GM19025 (cell line): ENCODE measurements at regions not wholly inside any gene's neighbourhood (a gene's known extent, or its start where the extent isn't known, plus 50 kb on each side); places are given as distances from the start of the nearest gene placed in this dataset.

Experiments
- ATAC-seq: cut with Tn5 transposase; IDR thresholded peaks from one replicate; pipeline ENCODE4 v1.9.1; 2021; ENCODE audit warnings: mild to moderate bottlenecking, low read depth, moderate library complexity; ENCODE audit not compliant: unreplicated experiment

DNA sequence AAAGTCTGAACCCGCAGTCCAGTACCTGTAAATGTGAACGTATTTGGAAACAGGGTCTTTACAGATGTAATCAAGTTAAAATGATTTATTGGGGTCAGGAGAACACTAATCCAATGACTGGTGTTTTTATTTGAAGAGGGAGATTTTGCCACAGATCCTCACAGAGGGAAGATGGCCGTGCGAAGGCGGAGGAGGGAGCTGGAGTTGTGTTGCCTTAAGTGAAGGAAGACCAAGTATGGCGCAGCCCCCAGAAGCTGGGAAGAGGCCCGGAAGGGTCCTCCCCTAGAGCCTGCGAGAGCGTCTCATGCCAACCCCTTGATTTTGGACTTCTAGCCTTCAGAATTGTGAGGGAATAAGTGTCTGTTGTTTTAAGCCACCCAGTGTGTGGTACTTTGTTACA, 102.8 kb upstream of the NUDT4 start:
- ATAC-seq, result no peak

DNA sequence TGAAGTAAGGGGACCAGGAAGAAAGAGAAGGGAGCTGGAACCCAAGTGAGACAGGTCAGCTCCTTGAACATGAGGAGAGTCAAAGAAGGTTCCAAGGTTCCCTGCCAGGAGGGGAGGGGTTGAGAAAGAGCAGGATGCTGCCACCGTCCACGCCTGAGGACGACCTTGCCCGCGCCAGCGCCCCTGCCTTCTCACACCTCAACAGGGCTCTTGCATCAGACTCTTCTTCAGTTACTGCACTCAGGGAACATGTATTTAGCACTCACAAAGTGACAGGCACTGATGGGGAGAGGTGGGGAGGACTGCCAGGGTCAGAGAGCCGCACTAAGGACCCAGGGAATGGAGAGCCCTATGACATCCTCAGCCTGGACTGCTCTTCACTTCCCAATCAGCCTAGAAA, 102.1 kb upstream of the NUDT4 start:
- ATAC-seq, result no peak

DNA sequence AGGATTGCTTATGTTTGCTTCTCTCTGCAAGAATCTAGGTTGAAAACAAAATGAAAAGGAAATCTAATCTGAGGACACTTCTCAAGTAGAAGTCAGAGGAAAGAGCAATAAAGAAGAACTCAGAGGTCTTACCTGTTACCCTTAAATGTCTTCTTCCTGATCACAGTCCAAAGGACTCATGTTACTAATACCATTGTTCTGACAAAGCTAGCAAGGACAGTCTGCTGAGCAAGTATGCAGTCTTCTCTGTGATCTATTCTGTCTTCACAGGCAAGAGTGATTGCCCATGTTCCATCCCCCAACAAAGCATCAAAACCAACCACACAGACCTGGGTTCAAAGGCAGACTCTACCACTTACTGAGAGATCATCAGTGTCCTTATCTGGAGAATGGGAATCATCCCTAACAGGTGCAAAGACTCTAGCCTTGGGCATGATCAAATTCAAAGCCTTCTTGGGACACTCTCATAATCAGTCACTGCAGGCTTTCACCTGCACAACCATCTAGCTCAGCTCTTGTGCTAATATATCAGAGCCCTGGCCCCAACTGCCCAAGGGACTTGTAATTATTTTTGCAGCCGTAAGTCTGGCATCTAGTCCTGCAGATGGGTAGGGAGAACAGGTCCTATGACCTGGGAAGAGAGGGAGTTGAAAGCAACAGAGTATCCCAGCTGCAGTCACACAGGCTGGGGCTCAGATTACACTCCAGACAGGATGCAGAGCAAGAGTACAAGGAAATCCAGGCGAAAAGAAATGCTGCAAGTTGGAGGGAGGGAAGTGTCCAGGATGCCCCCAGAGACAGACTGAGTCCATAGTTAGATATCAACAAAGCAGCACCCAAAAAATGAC, 97.9 kb upstream of the NUDT4 start:
- ATAC-seq, result no peak

DNA sequence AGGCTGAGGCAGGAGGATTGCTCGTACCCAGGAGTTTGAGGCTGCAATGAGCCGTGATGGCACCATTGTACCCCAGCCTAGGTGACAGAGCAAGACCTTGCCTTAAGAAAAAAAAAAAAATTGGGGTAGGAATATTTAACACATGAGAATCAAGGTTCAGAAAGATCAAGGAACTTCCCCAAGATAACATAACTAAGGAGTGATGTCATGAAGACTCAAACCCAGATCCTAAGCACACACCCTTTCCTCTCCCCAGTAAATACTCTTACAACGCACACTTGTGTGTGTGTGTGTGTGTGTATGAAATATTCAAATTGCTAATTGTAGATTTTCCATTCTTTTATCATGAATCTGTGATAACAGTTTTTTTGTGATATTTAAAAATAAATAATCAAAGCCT, 90.6 kb upstream of the NUDT4 start:
- no peak for ATAC-seq

DNA sequence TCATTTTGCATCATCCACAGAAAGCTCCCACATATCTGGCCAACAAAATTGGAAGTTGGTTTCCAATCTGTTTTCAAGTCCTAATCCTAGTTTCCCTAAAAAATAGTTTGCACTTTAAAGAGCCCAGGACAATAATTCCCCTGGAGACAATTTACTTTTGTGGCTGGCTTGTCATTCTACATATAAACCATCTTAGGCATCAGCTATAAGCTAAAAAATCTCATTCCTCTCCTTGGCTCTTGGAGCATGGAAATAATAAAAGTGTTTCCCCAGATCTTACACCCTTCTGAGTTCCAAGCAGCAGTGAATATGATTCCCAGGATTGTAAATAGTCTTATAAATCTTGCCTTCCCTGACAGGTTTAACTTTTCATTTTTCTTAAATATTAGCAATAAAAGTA, 89.1 kb upstream of the NUDT4 start:
- no peak for ATAC-seq

DNA sequence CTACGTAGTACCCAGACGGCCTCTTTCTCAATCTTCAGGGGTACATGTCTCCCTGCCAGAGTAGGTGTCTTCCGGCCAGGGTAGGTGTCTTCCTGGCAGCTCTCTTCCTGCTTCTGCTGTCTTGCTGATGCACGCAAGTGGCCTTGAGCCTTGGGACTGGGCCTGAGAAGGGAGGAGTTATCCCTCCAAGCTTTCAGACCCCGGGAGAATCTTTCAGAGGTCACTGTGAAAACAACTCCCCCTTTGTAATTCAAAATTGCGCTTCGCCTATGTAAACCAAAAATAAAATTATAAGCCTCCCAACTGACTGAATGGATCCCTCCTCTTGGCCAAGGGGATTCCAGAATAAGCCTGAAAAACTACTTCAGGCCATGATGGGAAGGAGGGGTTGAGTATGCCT, 87.3 kb upstream of the NUDT4 start:
- ATAC-seq, result no peak

DNA sequence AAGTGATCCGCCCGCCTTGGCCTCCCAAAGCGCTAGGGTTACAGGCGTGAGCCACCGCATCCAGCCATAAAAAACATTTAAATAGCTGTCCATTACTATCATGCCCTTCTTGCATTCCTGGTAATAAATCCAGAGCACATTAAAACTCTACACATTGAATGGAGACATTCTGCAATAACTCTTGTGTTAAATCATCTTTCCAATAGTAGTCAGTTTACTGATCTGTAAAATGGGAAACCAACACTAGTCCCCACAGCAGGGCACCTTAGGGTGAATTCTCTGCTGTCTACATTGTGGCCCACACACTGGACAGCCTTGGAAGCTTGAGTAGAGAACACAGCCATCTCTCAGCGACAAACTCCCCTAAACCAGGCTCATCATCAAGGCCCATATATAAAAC, 85.5 kb upstream of the NUDT4 start:
- no peak for ATAC-seq

DNA sequence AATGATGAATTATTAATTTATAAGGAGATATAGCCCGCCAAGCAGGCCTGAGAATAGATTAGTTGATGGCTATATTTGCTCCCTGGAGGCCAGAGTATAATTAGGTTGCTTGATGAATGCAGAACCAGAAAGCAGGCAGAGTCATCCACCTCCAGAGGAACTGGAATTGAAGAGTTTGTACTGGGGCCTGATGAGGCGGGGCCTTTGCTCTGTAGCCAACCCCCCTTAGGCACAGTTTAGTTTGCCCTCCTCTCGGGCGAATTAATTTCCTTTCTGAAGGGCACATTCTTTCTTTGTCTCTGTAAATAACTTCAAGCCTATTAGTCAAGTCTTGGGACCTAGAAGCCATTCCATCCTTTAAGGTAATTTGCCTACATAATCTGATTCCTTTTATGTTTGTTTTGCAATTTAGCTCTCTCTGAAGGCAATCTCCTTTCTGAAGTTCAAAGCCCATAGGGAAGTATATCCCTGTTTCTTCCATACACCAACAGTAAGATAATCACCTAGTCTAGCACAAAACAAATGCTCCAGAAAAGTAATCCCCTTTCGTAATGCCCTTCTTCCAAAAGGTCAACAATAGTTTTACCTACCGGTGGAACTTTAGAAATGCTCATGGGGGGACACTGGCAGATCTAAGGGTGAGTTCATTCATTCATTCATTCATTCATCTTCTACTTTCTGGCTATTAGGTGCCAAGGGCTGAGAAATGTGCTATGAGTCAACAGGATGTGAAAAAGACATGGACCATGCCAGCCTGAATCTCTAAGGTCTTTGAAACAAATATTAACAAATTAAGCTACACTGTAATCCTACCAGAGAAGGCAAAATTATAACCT, 84.8 kb upstream of the NUDT4 start:
- no peak for ATAC-seq

DNA sequence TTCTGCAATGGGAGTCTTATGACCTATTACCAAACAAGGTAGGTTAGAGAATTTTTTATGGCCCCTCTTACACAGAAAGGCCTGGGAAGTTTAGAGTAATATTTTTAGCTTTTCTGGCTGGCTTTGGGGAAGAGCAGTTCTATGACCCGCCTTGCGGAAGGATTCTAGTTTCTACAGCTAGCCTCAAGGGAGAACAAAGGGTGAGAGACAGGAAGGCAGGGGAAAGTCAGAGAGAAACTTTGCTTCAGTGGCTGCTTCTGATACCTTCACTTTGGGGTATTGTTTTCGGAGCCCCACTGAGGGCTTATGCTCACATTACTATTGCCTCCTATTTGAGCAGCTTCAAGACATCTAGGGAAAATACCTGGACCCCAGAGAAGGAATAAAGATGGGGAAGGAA, 80.7 kb upstream of the NUDT4 start:
- ATAC-seq, result peak; percentile 87

DNA sequence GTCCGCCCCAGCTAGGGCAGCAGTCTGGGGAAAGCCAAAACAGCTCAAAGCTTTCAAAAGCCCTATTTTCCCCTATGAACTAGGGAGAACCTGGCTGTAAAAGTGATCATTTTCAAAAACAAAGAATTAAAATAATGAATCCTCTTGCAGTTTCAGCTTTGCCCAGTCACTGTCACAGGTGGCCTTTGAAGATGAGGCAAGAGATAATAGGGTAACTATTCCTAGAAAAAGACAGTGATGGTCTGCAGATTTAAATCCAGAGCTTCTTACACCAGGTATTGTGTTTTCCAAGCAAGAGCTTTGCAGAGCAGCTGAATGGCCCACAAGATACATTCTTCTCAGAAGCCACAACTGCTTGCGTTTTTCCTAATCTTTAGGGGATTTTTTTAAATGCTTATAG, 80.2 kb upstream of the NUDT4 start:
- ATAC-seq, result no peak

DNA sequence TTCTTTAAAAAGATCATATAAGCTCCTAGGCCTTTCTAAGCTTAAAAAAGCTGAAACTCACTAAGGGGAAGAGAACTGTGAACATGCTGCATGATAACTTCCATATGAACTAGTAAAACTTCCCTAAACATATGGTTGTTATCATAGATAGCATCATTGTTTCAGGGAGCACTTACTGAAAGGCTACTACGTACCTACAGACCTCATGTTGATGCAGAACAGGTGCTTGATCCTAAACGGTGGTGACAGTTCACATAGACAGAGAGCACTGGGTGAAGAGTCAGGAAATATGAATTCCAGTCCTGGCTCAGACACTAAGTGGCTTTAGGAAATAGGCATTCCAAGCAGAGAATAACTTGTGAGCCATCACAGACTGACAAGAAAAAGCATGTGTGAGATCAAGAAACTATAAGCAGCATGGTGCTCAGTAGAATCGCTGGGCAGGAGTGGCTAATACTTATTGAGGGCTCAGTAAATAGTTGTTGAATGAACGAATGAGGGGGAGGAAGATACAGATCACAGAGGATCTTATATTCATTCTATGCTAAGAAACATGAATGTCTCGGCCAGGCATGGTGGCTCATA, 78.4 kb upstream of the NUDT4 start:
- ATAC-seq, result no peak

DNA sequence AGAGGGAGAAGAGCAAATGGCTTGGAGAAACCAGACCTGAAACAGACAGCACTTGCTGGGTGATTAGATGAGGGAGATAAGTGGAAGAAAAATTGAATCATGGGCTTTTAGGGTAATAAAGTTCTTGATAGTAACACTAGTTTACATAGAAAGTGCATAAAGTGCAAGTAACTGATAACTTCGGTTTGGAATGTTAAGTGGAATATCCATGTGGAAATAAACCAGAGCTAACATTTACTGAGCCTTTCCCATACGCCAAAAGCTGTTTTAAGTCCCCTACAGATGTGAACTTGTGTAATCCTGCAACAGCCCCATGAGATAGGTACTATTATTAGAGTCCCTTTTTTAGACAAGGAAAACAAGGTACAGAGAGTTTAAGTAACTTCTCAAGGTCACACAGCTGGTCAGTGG, 77.1 kb upstream of the NUDT4 start:
- ATAC-seq, result no peak

DNA sequence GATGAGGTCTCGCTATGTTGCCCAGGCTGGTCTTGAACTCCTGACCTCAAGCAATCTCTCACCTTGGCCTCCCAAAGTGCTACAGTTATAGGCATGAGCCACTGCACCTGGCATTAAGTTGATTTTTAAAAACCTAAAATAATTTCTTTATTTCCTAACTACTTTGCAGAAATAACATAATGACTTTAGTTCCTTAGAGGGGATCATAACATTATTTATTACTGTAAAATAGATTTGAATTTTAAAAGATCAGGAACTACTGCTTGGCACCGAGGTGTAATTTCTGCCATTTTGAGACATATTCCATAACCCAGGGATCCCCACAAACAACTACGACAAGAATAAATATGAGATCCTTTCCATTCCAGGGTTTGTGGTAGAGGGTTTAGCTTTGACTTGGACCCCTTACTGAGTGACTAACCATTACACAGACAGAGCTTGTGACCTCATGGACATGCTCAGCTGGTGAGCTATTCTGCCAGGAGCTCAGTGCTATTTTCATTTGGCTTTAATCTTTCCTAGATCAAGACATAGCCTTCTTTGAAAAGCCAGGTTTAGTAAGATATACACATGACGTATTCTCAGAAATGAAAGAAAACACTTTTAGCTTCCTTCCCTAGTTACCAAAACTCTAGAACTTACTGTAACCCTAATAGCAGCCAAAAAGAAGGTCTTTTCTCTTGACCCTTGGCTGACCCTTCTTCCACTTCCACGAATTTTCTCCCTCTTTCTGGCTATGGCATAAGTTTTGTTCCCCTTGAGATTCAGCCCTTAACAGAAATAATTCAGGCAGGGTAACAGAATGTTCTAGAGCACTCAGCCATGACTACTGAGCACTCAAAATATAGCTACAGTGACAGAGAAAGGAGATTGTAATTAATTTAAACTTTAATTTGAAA, 75.1 kb upstream of the NUDT4 start:
- no peak for ATAC-seq

DNA sequence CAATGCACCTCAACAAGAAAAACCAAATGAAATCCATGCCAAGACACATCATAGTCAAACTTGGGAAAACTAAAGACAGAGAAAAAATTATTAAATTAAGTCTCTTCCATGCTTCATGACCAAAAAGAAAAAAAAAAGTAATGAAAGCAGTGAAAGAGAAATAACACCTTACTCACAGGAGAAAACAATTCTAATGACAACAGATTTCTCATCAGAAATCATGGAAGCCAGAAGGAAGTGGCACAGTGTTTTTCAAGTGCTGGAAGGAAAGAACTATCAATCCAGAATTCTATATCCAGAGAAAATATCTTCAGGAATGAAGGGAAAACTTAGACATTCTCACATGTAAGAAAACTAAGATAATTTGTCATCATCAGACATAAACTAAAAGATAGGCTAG, 71.1 kb upstream of the NUDT4 start:
- ATAC-seq, result no peak

DNA sequence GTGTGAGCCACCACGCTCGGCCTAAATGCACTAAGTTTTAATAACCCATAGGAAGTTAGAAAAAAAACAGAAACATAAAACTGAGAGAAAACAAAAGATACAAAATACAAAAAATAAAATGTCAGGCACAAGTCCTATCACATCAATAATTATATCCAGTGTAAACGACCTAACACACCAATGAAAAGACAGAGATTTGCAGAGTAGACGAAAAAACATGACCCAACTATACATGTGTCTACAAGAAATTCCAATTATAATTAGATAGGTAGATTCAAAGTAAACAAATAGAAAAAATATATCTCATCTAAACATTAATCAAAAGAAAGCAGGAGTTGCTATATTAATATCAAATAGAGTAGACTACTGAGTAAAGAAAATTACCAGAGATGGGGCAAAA, 69.4 kb upstream of the NUDT4 start:
- ATAC-seq, result no peak

DNA sequence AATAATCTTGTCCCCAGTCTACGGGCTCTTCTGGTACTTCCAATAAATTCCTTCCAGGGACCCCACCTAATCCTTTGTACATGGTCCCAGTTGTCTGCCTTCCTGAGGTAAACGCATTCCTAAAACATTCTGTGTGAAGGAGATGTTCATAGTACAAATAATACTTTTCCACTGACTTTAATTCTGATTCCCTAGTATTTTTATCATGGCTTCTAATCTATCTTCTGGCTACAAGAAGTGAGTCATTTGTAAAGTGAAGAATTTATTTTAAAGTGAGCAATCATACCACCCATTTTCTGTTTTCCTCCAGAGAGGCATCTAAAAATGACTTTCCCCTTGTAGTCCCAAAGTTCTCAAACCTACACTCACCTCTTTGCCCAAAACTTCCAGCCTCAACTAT, 65.9 kb upstream of the NUDT4 start:
- no peak for ATAC-seq

DNA sequence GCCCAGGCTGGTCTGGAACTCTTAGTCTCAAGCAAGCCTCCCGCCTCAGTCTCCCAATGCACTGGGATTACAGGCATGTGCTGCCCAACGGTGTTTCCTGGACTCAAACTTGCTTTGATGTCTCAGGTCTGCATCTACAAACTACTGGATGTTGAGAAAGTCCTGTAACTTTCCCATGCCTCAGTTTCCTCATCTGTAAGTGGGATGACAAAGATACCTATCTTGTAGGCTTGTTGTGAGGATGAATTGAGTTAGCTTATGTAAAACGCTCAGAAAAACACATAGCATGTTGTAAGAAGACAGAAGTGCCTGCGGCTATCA, 63.6 kb upstream of the NUDT4 start:
- ATAC-seq, result no peak

DNA sequence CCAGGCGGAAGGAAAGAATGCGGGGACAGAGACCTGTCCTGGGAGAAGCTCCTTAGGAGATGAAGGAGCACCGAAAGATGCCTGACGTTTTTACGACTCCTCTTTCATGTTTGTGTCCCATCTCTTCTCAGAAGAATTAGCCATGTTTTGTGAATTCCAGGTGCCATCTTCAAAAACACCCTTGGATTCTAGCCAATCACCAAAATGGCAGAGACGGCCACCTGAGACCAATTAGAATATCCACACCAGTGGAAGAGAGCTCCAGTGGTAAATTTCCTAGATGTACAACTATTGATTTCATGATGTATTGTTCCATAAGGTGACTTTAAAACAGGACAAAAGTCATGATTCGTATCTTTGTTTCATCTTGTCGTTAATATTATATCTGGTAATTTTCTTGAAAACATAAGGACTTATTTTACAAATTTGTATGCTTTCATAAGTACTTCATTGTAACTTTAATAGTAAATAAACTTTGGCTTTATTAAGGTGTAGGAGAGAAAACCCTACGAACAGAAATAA, 62.3 kb upstream of the NUDT4 start:
- ATAC-seq, result no peak

DNA sequence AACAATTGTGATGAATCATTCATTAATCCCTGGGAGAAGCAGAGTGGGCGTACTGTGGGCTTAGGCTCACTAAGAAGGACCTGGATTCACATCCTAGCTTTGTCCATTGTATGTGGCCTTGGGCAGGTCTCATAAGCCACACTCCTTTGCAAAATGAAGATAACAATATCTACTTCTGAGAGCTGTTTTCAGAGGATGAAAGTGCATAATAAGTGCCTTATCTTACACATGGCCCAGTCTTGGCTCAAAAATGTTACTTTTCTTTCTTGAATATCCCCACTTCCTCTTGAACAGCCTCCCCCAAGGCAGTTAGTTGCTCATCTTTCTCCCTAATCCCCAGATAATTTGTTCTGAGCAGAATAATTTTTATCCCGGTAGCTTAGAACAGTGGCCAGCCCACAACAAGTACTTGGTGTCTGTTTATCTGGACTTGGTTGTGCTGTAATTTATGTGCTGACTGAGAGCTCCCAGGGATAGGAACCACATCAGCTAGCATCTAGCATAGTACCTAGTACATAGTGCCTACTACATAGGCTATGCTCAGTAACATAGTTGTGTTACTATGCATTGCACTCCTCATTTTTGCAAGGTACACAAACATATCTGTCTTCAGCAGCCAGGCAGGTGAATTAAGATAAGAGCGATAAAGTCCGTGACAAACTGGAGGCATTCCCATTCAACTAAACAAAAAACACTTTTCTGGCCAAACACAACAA, 61.7 kb upstream of the NUDT4 start:
- ATAC-seq, result no peak

DNA sequence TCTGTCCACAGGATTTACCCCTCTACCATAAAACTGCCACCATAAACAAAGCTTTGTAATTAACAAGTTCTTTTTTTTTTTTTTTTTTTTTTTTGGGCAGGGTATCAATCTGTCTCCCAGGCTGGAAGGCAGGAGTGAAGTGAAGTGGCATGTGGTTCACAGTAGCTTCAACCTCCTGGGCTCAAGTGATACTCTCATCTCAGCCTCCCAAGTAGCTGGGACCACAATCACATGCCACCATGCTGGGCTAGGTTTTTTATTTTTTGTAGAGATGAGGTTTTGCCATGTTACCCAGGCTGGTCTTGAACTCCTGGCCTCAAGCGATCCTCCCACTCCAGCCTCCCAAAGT, 61.1 kb upstream of the NUDT4 start:
- ATAC-seq, result no peak
